Astrocyte of the cerebellum (primary cell): ENCODE measurements at regions not wholly inside any gene's neighbourhood (a gene's known extent, or its start where the extent isn't known, plus 50 kb on each side); places are given as distances from the start of the nearest gene placed in this dataset.

Experiments used
- DNase-seq: peaks from one replicate; pipeline ENCODE4 v3.0.0-alpha.2; 2011; ENCODE audit warnings: low read depth
- H3K4me3 ChIP-seq: 2 replicates; pipeline ENCODE4 v1.5.1; 2011; ENCODE audit warnings: mild to moderate bottlenecking, low read depth, low read length, moderate library complexity
- CTCF ChIP-seq: IDR thresholded peaks from 2 replicates; pipeline ENCODE4 v1.5.1; 2012; ENCODE audit warnings: low read length, low read depth, moderate library complexity, mild to moderate bottlenecking; ENCODE audit errors: missing control alignments
- in situ Hi-C: cut with HindIII; loops from 2 replicates; pipeline ENCODE4 v1.10.0; 2017; ENCODE audit warnings: low sequenced_read_pairs

- DNase-seq = no peak
- no peak overlapping the region for H3K4me3 ChIP-seq
- TF ChIP-seq CTCF = no peak
- in situ Hi-C loops = no loop called here
Measured at GRCh38 chrX:40300286-40300890, 202.6 kb upstream of the BCOR start.

- H3K4me3 ChIP-seq = no peak overlapping the region
- DNase-seq = no peak
- in situ Hi-C loops = no loop called here
- no peak for TF ChIP-seq CTCF
Measured at GRCh38 chrX:40299641-40300046, 201.9 kb upstream of the BCOR start.

- TF ChIP-seq CTCF = no peak
- no peak for DNase-seq
- H3K4me3 ChIP-seq = no peak overlapping the region
- in situ Hi-C loops = no loop called here
Measured at GRCh38 chrX:40298572-40299479, 201.1 kb upstream of the BCOR start.

- no peak overlapping the region for H3K4me3 ChIP-seq
- in situ Hi-C loops = no loop called here
- no peak for TF ChIP-seq CTCF
- no peak for DNase-seq
Measured at GRCh38 chrX:40298069-40298468, 200.3 kb upstream of the BCOR start.

GRCh38 chrX:40291553-40291952 lies 193.8 kb upstream of the BCOR start:
- in situ Hi-C loops = no loop called here
- H3K4me3 ChIP-seq = no peak overlapping the region
- DNase-seq = no peak
- no peak for TF ChIP-seq CTCF

- TF ChIP-seq CTCF = no peak
- no peak for DNase-seq
- H3K4me3 ChIP-seq = no peak overlapping the region
- in situ Hi-C loops = no loop called here
Measured at GRCh38 chrX:40290517-40290916, 192.8 kb upstream of the BCOR start.
